Fibroblast of lung (primary cell): ENCODE measurements at regions not wholly inside any gene's neighbourhood (a gene's known extent, or its start where the extent isn't known, plus 50 kb on each side); places are given as distances from the start of the nearest gene placed in this dataset.

Source experiments
- CTCF ChIP-seq, 2 donors: IDR thresholded peaks in 1 of 2; conservative IDR thresholded peaks in 1 of 2; 1 replicate in 1 of 2; 2 replicates in 1 of 2; pipeline ENCODE4 v1.5.1; 2011 to 2012; ENCODE audit warnings: low read length in 2 of 2, control low read depth in 1 of 2, inconsistent platforms in 1 of 2, low read depth in 1 of 2, mild to moderate bottlenecking in 1 of 2
- EZH2 ChIP-seq: IDR thresholded peaks from 2 replicates; pipeline ENCODE4 v1.5.1; 2012; ENCODE audit warnings: low read length, control low read depth, mild to moderate bottlenecking; ENCODE audit errors: missing control alignments

GRCh38 chr9:99349870-99350269 lies 127.8 kb downstream of the SEC61B start:
- TF ChIP-seq CTCF (conservative IDR thresholded peaks at IDR 0.05 in 1 of 2, IDR thresholded peaks at IDR 0.05 in 1 of 2; ENCODE audit: low read depth in 1 of 2, low read length in 2 of 2) (no peak), EZH2 (no peak)
